ENCODE measurements at regions not wholly inside any gene's neighbourhood (a gene's known extent, or its start where the extent isn't known, plus 50 kb on each side); places are given as distances from the start of the nearest gene placed in this dataset.

DNA sequence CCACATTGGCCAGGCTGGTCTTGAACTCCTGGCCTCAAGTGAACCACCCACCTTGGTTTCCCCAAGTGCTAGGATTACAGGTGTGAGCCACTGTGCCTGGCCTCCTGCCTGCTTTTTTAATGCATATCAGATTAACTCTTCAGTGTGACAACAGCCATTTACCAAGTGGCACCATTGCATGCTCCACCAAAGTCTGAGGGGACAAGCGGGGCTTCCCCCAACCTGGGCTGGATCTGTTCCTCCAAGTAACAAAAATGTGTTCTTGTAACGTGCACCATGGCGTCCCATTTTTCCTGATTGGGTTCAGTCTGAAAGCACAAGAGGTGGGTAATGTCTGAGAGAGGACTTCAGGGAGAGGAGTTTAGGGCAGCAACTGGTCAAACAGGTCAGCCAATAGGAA lies 77.8 kb downstream of the TEX29 start:
- TF ChIP-seq, protein P1, sequence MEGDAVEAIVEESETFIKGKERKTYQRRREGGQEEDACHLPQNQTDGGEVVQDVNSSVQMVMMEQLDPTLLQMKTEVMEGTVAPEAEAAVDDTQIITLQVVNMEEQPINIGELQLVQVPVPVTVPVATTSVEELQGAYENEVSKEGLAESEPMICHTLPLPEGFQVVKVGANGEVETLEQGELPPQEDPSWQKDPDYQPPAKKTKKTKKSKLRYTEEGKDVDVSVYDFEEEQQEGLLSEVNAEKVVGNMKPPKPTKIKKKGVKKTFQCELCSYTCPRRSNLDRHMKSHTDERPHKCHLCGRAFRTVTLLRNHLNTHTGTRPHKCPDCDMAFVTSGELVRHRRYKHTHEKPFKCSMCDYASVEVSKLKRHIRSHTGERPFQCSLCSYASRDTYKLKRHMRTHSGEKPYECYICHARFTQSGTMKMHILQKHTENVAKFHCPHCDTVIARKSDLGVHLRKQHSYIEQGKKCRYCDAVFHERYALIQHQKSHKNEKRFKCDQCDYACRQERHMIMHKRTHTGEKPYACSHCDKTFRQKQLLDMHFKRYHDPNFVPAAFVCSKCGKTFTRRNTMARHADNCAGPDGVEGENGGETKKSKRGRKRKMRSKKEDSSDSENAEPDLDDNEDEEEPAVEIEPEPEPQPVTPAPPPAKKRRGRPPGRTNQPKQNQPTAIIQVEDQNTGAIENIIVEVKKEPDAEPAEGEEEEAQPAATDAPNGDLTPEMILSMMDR (IDR thresholded peaks at IDR 0.05), result no peak
- no peak for ATAC-seq
- Histone ChIP-seq H3K4me3 (no peak overlapping the region), H3K9me3 (no peaks in the 10 kb centered on the region), H3K36me3 (no peaks in the 10 kb centered on the region), H3K27ac (no peak overlapping the region), H3K4me1 (no peaks in the 10 kb centered on the region), H3K27me3 (ENCODE audit: low read depth) (no peaks in the 10 kb centered on the region)
- DNase-seq, result no peak
- intact Hi-C loops (cut with DNase I), result no loop called here

DNA sequence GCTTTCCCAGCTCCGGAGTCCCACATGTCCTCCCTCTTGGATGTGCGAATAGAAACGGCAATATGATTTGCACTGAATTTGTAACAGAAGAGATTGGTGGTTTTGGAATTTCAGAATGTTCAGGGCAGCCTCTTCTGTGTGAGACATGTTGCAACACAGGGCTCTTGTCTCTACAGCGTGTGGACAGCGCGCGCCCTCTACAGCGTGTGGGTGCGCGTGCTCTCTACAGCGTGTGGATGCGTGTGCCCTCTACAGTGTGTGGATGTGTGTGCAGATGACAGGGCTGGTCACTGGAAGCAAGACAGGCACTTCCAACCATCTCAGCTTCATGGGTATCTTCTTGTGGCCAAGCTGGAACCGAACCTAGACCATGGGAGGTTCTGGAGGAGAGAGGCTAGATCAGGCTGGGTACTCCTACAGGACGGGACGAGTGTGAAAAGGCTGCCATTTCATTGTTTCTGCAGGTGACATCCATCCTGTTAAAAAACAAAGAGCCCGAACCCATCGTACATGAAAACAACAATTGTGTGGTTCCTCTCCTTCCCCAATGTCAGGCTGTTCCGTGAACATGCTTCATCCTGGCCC lies 78.4 kb downstream of the TEX29 start:
- no peaks in the 10 kb centered on the region for H3K4me1 ChIP-seq
- no peak for ATAC-seq
- no peaks in the 10 kb centered on the region for H3K27me3 ChIP-seq (ENCODE audit: low read depth)
- no peaks in the 10 kb centered on the region for H3K9me3 ChIP-seq
- no peak overlapping the region for H3K4me3 ChIP-seq
- TF ChIP-seq, protein P1 (IDR thresholded peaks at IDR 0.05), result no peak
- DNase-seq, result no peak
- intact Hi-C loops (cut with DNase I), result no loop called here
- H3K36me3 ChIP-seq, result no peaks in the 10 kb centered on the region
- H3K27ac ChIP-seq, result no peak overlapping the region

DNA sequence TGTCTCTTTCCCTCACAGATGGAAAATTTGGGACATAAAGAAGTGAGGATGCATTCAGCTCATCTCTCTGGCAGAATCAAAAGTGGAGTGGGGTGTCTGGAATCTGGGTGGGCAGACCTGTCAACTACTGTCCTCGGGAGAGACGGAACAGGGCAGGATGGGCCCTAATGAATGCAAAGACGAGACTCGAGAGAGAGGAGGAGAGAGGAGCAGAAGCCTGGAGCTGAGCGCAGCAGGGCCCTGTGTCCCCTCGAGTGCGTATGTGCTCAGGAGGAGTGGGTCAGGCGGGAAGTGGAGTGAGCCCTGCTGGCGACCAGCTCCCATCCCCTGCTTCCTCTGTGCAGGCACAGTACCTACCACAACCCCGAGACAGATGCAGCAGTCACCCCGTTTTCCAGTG lies 78.9 kb downstream of the TEX29 start:
- Histone ChIP-seq H3K9me3 (no peaks in the 10 kb centered on the region), H3K4me3 (no peak overlapping the region), H3K27ac (no peak overlapping the region), H3K27me3 (ENCODE audit: low read depth) (no peaks in the 10 kb centered on the region), H3K36me3 (no peaks in the 10 kb centered on the region), H3K4me1 (no peaks in the 10 kb centered on the region)
- no peak for DNase-seq
- intact Hi-C loops (cut with DNase I), result no loop called here
- TF ChIP-seq, protein P1 (IDR thresholded peaks at IDR 0.05), result no peak
- no peak for ATAC-seq

DNA sequence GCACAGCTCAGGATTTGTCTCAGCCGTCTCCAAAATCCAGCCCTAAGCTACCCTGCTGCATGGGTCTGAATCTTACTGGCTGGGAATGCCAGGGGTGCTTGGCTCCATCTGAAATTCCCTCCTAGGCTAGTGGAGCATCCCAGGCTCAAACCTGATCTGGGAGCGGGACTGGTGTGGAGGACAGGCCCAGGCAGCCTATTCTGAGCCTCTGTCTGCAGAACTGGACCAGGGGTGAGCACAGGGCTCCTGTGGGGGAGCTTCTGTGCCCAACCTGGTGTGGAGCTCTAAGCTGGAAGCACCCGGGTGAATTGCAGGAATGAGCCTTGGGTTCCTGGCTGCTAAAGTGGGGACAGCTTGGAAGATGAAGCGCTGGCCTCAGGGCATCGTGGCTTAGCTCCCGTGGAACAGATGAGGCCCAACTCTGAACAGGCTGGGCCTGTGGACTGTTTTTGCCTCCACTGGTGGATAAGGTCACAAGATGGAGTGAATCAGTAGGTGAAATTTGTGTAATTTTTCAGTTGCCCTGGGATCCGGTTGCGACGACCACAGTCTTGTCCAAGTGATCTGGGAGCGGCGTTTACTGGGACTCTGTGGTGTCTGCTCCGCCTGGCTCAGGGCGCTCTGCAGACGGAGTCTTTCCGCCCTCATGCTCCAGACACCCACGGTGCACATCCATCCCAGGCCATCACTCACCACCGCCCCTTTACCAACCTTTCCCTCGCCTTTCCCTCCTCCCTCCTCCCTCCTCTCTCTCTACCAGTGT lies 79.5 kb downstream of the TEX29 start:
- no peak for DNase-seq
- Histone ChIP-seq H3K4me3 (no peak overlapping the region), H3K27me3 (ENCODE audit: low read depth) (peaks cover 6% of the 10 kb centered on the region), H3K4me1 (no peaks in the 10 kb centered on the region), H3K9me3 (no peaks in the 10 kb centered on the region), H3K27ac (no peak overlapping the region), H3K36me3 (no peaks in the 10 kb centered on the region)
- no peak for ATAC-seq
- intact Hi-C loops (cut with DNase I), result no loop called here
- TF ChIP-seq, protein P1 (IDR thresholded peaks at IDR 0.05), result no peak

DNA sequence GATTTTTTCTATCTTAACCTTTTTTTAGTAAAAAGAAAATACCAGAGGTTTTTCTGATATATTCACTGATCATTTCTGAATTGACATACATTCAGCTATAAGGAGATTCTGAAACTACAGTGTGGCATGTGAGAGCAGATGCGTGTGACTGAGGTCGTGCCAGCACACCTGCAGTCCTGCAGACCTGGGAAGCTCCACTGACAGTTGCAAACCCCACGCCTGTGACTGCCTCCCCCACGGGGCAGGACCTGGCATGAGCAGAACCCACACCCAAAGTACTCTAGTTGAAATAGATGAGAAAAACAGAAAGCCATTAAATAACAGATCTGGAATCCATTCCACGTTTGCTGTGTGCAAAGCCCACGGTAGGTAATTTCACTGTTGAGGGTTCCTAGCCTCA lies 80.7 kb downstream of the TEX29 start:
- Histone ChIP-seq H3K4me1 (no peaks in the 10 kb centered on the region), H3K27ac (no peak overlapping the region), H3K4me3 (no peak overlapping the region), H3K27me3 (ENCODE audit: low read depth) (peaks cover 11% of the 10 kb centered on the region), H3K9me3 (no peaks in the 10 kb centered on the region), H3K36me3 (no peaks in the 10 kb centered on the region)
- no peak for ATAC-seq
- TF ChIP-seq, protein P1 (IDR thresholded peaks at IDR 0.05), result no peak
- no peak for DNase-seq
- intact Hi-C loops (cut with DNase I), result no loop called here
